Fibroblast of mammary gland (primary cell): ENCODE measurements at regions not wholly inside any gene's neighbourhood (a gene's known extent, or its start where the extent isn't known, plus 50 kb on each side); places are given as distances from the start of the nearest gene placed in this dataset.

ENCODE experiments used
- DNase-seq: peaks from one replicate; pipeline ENCODE4 v3.0.0-alpha.2; 2010; ENCODE audit warnings: low read depth
- H3K4me3 ChIP-seq: 2 replicates; pipeline ENCODE4 v1.5.1; 2011; ENCODE audit warnings: low read depth, mild to moderate bottlenecking, low read length, moderate library complexity; ENCODE audit not compliant: control insufficient read depth
- TF ChIP-seq, protein P1 (sequence below): conservative IDR thresholded peaks from 2 replicates; pipeline ENCODE4 v1.5.1; 2011; ENCODE audit warnings: low read depth, low read length, inconsistent platforms; ENCODE audit not compliant: control insufficient read depth, insufficient read depth

DNA sequence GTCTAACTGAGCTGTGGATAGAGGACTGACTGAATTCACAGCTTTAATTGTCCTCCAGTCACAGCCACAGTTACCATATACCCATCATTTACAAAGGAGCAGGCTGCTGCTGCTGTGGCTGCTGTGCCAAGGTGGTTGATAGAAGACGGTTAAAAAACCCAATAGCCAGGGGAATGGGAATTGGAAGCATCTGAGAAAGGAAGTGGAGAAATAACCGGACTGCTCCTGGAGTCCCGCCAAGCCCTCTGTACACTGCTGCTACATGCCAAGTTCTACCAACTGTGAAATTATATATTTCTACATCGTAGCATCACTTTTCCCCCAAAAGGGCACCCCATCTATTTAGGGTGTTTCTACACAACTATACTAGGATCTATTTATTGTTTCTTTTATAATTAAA is 279.7 kb upstream of the ARX start:
- no peak overlapping the region for H3K4me3 ChIP-seq
- TF ChIP-seq, protein P1, sequence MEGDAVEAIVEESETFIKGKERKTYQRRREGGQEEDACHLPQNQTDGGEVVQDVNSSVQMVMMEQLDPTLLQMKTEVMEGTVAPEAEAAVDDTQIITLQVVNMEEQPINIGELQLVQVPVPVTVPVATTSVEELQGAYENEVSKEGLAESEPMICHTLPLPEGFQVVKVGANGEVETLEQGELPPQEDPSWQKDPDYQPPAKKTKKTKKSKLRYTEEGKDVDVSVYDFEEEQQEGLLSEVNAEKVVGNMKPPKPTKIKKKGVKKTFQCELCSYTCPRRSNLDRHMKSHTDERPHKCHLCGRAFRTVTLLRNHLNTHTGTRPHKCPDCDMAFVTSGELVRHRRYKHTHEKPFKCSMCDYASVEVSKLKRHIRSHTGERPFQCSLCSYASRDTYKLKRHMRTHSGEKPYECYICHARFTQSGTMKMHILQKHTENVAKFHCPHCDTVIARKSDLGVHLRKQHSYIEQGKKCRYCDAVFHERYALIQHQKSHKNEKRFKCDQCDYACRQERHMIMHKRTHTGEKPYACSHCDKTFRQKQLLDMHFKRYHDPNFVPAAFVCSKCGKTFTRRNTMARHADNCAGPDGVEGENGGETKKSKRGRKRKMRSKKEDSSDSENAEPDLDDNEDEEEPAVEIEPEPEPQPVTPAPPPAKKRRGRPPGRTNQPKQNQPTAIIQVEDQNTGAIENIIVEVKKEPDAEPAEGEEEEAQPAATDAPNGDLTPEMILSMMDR, result no peak

DNA sequence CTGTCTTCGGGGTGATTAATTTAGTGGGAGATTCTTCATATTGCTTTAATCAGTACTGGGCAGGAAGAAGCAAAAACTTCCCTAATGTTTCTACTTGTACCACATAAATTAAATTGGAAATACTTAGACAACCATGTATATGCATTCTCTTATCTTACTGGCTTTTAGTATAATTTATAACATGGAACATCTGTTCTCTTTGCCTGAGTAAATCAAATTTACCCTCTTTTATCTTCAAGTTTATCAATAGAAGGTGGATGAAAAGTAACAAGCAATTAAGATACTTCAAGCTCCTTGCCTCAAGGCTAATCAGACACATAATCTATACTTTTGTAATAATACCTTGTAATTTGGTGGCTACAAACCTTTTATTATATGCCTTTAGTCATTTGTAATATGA is 274.4 kb upstream of the ARX start:
- H3K4me3 ChIP-seq, result no peak overlapping the region
- TF ChIP-seq, protein P1, result no peak

More for the DNA sequence above, 279.7 kb upstream of the ARX start:
- DNase-seq, result no peak

DNA sequence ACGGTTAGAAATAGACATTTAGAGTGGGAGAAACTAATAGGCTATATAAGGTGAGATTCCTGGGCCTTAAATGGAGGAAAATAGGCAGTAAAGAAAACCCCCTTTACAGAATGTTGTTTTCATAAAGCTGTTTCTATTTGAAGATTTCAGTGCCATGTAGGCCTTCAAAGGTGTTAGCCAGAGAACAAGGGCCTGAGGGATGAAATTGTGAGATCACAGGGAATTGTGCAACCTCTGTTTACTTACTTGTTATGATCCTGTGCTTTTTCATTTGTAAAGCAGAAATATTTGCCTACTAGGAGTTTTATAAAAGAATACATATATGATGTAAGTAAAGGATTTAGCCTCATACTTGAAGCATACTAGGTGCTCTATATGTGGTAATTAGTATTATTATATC is 272.9 kb upstream of the ARX start:
- TF ChIP-seq, protein P1, result no peak
- no peak for DNase-seq

More for the DNA sequence above, 274.4 kb upstream of the ARX start:
- no peak for DNase-seq

DNA sequence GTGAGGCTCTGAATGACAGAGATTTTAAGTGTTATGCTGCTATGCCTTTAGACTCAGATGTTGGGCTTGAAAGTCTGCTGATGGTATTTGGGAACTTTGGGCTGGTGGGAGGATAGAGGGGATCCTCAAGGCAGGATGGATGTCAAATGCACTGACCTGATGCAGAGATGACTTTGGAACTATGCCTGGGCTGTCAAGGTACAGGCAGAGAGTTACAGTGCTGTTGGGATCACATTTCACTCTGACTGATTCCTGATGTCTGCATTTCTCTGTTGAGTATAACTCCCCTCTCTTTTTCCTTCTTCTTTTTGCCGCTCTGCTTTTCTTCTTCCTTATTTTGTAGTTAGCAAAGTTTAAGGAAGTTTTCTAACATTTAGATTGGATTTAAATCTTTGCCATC is 271.8 kb upstream of the ARX start:
- no peak for DNase-seq
- H3K4me3 ChIP-seq, result no peak overlapping the region
- TF ChIP-seq, protein P1, result no peak

More for the DNA sequence above, 272.9 kb upstream of the ARX start:
- no peak overlapping the region for H3K4me3 ChIP-seq

DNA sequence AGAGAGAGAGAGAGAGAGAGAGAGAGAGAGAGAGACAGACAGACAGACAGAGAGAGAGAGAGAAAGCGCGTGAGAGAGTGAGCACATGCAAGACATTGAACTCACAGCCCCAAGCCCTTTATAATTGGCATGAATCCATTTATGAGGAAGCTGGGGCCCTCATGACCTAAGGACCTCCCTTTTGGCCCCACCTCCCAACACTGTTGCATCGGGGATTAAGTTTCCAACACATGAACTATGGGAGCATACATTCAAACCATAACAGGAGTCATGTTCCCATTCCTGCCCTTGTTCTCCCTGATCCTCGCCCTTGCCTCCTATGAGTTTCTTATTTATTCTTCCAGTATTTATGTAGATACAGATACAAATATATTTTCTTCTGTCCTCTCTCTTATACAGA is 269.8 kb upstream of the ARX start:
- no peak overlapping the region for H3K4me3 ChIP-seq
- no peak for DNase-seq
- TF ChIP-seq, protein P1, result no peak

DNA sequence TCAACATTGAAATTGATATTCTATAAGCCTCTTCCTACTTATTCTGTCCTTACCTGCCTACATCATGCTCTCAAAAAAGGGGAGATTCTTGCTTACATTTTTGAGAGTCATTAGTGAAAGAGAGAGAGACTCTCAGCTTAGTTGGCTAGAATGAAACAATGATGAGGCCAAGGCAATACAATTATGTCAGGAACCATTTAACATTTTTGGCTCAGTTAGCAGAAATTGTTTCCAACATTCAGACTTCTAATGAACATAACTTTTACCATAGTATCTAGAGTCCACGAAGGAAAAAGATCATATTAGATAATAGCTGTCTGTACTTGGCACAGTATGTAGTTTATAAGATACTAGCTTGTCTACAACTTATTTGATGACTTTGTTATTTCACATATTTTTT is 263.7 kb upstream of the ARX start:
- no peak overlapping the region for H3K4me3 ChIP-seq
- TF ChIP-seq, protein P1, result no peak
- no peak for DNase-seq

DNA sequence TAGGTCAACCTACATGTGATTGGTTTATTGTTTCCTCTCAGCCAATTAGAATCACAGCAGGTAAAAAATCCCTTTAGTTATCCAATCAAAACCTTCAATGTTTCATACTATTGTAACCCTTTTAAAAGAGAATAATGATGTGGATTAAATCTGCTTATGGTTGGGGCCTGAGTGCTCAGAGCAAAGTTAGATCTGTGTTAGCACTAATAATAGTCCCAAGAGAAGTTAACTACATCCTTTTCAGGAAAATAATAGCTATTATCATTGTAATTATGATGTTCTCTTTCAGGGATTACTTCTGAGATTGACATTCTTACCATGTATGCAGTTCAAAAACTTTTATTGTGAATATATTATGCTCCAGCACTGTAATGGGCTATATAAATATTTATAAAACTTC is 262.6 kb upstream of the ARX start:
- H3K4me3 ChIP-seq, result no peak overlapping the region
- TF ChIP-seq, protein P1, result no peak
- no peak for DNase-seq
